GM13976 (cell line): ENCODE measurements at regions not wholly inside any gene's neighbourhood (a gene's known extent, or its start where the extent isn't known, plus 50 kb on each side); places are given as distances from the start of the nearest gene placed in this dataset.
"Not testable (repeated sequence)": the region's sequence is repeated elsewhere in the genome, so short reads cannot be mapped to it uniquely, and the experiment has no call there.

Source experiments
- DNase-seq: peaks from one replicate; pipeline ENCODE4 v3.0.0; 2012; ENCODE audit warnings: low spot score
- in situ Hi-C: fragments of 300-500 bp; cut with MboI; formaldehyde crosslinking; loops from one replicate; pipeline ENCODE4 v1.12.0; 2022; ENCODE audit warnings: low sequenced_read_pairs, mixed read lengths, inconsistent platforms; ENCODE audit not compliant: unreplicated experiment
- TF ChIP-seq, protein P1 (sequence below): IDR thresholded peaks from 2 replicates; pipeline ENCODE4 v1.5.1; 2012; ENCODE audit warnings: borderline replicate concordance, mild to moderate bottlenecking; ENCODE audit not compliant: insufficient read depth; ENCODE audit errors: extremely low read depth, missing control alignments, control extremely low read depth

DNA sequence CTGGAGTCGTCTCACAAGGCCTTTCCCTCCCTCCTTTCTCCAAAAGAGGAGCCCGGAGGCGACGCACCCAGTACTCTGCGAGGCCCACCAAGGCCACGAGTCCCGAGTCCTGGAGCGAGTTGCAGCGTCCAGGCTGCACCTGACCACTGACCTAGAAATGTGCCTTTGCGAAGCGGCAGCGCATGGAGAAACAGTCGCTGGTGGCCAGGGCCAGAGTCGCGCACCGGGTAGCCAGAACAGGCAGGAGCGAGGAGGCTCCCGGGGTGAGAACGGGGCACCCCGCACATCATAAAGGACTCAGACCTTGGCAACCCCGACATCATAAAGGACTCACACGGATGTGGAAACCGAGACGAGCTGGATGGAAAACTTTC, 318.4 kb downstream of the FAM72C start:
- TF ChIP-seq, protein P1, sequence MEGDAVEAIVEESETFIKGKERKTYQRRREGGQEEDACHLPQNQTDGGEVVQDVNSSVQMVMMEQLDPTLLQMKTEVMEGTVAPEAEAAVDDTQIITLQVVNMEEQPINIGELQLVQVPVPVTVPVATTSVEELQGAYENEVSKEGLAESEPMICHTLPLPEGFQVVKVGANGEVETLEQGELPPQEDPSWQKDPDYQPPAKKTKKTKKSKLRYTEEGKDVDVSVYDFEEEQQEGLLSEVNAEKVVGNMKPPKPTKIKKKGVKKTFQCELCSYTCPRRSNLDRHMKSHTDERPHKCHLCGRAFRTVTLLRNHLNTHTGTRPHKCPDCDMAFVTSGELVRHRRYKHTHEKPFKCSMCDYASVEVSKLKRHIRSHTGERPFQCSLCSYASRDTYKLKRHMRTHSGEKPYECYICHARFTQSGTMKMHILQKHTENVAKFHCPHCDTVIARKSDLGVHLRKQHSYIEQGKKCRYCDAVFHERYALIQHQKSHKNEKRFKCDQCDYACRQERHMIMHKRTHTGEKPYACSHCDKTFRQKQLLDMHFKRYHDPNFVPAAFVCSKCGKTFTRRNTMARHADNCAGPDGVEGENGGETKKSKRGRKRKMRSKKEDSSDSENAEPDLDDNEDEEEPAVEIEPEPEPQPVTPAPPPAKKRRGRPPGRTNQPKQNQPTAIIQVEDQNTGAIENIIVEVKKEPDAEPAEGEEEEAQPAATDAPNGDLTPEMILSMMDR: no peak
- in situ Hi-C loops: no loop called here

DNA sequence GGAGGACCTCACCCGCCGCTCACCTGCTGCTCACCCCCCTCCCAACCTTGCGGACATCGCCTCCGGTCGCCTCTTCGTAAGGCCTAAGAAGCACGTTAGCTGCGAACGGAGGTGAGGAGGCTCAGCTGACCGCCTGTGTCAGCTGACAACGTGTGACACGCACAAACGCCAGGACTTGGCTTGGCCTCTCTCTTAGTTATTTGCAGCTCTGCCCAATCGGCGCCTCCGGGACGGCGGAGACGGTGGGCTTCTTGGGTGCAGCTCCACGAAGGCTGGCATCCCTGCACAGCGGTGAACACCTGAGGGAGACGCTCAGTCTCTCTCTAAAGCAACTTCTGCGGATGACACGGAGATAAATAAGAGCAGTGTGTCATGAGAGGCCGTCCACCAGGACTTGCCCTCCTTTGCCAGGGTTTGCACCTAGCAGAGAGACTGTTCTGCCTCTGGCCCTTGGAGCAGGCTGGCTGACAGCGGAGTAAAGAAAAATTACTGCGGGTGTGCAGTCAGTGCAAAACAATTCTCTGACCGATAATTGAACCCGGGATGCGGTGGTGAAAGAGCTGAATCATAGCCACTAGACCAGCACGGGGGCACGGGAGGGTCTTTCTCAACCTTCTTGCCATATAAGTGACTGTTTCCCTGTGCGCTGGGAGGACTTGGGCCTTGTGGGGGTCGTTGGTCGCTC, 318.9 kb downstream of the FAM72C start:
- TF ChIP-seq, protein P1: no peak
- in situ Hi-C loops: no loop called here
- no peak for DNase-seq

More for the DNA sequence above, 318.4 kb downstream of the FAM72C start:
- DNase-seq: no peak

DNA sequence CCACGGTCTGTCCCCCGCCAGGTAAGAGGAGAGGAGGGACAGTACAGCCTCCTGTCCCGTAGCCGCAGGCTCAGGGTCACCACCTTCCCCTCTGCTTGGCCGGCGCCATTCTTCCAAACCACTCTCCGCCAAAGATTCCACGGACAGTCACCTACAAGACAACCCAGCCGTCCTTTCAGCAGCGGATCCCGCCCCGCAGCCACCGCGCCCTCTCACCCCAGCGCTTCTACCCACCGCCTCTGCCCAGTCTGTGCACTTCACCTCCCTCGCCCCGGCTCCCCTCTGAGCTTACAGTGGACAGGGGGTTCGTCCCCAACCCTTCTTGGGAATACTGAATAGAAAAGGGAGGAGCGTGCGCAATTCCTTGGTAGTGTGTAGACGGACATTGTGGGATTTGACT, 319.6 kb downstream of the FAM72C start:
- in situ Hi-C loops: no loop called here
- no peak for DNase-seq
- TF ChIP-seq, protein P1: no peak

DNA sequence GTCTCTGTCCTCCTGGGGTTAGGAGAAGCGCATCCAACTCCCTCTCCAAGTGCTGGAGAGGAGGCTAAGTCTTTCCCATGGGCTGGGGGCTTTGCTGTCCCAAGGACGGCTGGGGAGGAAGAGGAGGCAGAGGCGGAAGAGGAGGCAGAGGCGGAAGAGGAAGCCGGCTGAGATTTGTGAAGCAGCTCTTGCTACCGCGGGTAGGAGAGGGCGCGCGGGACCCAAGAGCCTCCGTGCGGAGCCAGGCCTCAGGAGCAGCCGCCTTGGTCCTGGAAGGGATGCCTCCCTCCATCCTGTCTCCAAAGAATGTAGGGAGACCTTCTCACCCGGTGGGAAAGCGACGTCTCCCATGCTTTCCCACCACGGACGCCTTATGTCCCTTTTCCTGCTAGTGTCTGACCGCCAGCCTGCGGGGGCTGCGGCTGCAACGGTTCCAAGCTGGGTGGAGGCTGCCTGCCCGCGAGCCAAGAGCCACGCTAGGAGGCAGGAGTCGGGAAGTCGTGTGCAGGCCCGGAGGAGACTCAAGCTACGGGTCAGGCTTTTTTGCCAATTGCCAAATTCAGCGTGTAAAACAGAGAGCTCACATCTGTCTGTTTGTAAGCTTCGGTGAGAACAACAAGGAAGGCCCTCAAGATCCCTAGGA, 320.3 kb downstream of the FAM72C start:
- in situ Hi-C loops: no loop called here
- TF ChIP-seq, protein P1: no peak
- no peak for DNase-seq

DNA sequence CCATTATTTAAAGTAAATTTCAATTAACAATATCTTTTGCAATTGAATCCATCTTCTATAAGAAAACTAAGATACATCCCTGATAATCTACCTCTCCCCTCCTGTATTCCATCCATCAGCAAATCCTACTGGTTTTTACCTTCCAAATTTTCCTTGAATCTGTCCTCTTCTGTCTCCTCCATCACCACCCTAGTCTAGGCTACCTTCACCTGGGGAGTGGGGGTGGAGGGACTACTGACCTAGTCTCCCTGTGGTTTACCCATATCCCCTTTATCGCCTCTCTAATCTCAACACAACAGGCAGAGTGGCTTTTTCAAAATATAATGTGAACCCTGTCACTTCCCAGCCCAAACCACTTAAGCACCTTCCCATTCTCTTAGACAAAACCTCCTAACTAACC, 327.8 kb downstream of the FAM72C start:
- DNase-seq: not testable (repeated sequence)

DNA sequence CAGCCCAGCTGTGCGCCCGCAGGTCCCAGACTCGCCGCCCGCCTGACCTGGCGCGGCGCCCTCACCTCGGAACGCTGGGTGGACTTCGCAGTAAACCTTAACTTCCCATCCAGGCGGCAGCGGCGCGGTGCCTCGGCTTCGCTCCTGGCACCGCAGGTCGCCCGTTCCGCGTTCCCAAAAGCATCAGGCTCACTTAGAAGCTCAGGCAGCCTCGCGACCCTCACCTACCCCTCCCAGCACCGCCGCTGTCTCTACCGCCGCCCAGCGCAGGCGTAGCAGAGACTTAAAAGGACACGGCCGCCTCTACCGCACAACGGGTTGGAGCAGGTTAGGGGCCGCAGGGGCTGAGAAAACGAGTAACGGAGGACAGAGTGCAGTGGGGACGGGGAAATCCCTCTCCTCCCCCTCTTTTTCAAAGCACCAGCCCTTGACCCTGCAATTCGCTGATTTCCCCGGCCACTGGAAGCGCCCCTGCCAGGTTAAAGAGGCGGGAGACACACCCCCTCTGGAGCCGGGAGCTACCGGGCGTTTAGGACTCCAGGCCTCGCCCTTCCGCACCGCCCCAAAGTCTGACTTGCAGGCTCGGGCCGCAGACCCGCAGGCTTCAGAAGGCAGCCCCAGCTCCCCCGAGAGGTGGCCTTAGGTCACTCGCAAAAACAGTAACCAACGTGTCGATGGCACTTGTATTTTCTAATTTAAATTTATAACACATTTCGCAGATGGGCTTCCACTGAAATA, 328.5 kb downstream of the FAM72C start:
- DNase-seq: no peak
- in situ Hi-C loops: no loop called here
- TF ChIP-seq, protein P1: no peak

More for the DNA sequence above, 327.8 kb downstream of the FAM72C start:
- in situ Hi-C loops: not testable (repeated sequence)

DNA sequence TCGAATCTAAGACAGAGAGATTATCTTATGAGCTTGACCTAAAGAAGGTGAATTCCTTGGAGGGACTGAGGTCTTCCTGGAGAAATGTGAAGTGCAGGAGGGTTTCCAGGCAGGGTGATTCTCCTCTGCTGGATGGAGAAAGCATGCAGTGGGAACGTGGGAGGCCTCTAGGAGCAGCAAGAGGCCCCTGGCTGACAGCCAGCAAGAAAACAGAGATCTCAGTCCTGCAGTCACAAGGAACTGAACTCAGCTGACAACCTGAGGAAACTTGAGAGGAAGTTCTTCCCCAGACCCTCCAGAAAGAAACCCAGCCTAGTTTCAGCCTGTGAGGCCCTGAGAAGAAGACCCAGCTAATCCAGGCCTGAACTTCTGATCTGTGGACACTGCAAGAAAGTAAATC, 345.9 kb downstream of the FAM72C start:
- in situ Hi-C loops: no loop called here
- TF ChIP-seq, protein P1: no peak
- DNase-seq: no peak
